ENCODE measurements at regions not wholly inside any gene's neighbourhood (a gene's known extent, or its start where the extent isn't known, plus 50 kb on each side); places are given as distances from the start of the nearest gene placed in this dataset.

- TF ChIP-seq CTCF (IDR thresholded peaks at IDR 0.05; ENCODE audit: control insufficient read depth, insufficient read depth, low read depth, low read length, missing control alignments), result no peak
- H3K4me3 ChIP-seq (ENCODE audit: control insufficient read depth, low read depth, low read length), result no peak overlapping the region
- no peak for DNase-seq (ENCODE audit: low read depth)
Measured at GRCh38 chr10:131706476-131706875, 194.3 kb upstream of the PPP2R2D start.

GRCh38 chr10:131706952-131707351, 193.9 kb upstream of the PPP2R2D start:
- DNase-seq (ENCODE audit: low read depth), result no peak
- H3K4me3 ChIP-seq (ENCODE audit: control insufficient read depth, low read depth, low read length), result no peak overlapping the region
- TF ChIP-seq CTCF (IDR thresholded peaks at IDR 0.05; ENCODE audit: control insufficient read depth, insufficient read depth, low read depth, low read length, missing control alignments), result no peak

GRCh38 chr10:131708225-131708880, 192.5 kb upstream of the PPP2R2D start:
- no peak overlapping the region for H3K4me3 ChIP-seq (ENCODE audit: control insufficient read depth, low read depth, low read length)
- no peak for DNase-seq (ENCODE audit: low read depth)
- no peak for TF ChIP-seq CTCF (IDR thresholded peaks at IDR 0.05; ENCODE audit: control insufficient read depth, insufficient read depth, low read depth, low read length, missing control alignments)

- no peak for TF ChIP-seq CTCF (IDR thresholded peaks at IDR 0.05; ENCODE audit: control insufficient read depth, insufficient read depth, low read depth, low read length, missing control alignments)
- DNase-seq (ENCODE audit: low read depth), result no peak
- no peak overlapping the region for H3K4me3 ChIP-seq (ENCODE audit: control insufficient read depth, low read depth, low read length)
Measured at GRCh38 chr10:131710142-131710861, 190.5 kb upstream of the PPP2R2D start.

- H3K4me3 ChIP-seq (ENCODE audit: control insufficient read depth, low read depth, low read length), result no peak overlapping the region
- no peak for TF ChIP-seq CTCF (IDR thresholded peaks at IDR 0.05; ENCODE audit: control insufficient read depth, insufficient read depth, low read depth, low read length, missing control alignments)
- DNase-seq (ENCODE audit: low read depth), result no peak
Measured at GRCh38 chr10:131722121-131722520, 178.7 kb upstream of the PPP2R2D start.

- TF ChIP-seq CTCF (IDR thresholded peaks at IDR 0.05; ENCODE audit: control insufficient read depth, insufficient read depth, low read depth, low read length, missing control alignments), result no peak
Measured at GRCh38 chr10:131722525-131723264, 178.1 kb upstream of the PPP2R2D start.

More at GRCh38 chr10:131722525-131723264, 178.1 kb upstream of the PPP2R2D start:
- no peak overlapping the region for H3K4me3 ChIP-seq (ENCODE audit: control insufficient read depth, low read depth, low read length)
- no peak for DNase-seq (ENCODE audit: low read depth)

All from AG09309 (cell line).